BLaER1 (cell line): ENCODE measurements at regions not wholly inside any gene's neighbourhood (a gene's known extent, or its start where the extent isn't known, plus 50 kb on each side); places are given as distances from the start of the nearest gene placed in this dataset.

ENCODE experiments used
- H3K27ac ChIP-seq: shearing (Covaris generic); formaldehyde crosslinking; 2 replicates; pipeline ENCODE4 v1.8.1; 2022
- H3K27me3 ChIP-seq: shearing (Covaris generic); formaldehyde crosslinking; 2 replicates; pipeline ENCODE4 v1.8.1; 2022
- H3K36me3 ChIP-seq: shearing (Covaris generic); formaldehyde crosslinking; 2 replicates; pipeline ENCODE4 v1.8.1; 2022
- H3K4me1 ChIP-seq: shearing (Covaris generic); formaldehyde crosslinking; 2 replicates; pipeline ENCODE4 v1.8.1; 2022
- H3K4me2 ChIP-seq: shearing (Covaris generic); formaldehyde crosslinking; 2 replicates; pipeline ENCODE4 v1.8.1; 2022
- H3K4me3 ChIP-seq: shearing (Covaris generic); formaldehyde crosslinking; 2 replicates; pipeline ENCODE4 v1.8.1; 2022
- H3K9ac ChIP-seq: shearing (Covaris generic); formaldehyde crosslinking; 2 replicates; pipeline ENCODE4 v1.8.1; 2022
- H3K9me3 ChIP-seq: shearing (Covaris generic); formaldehyde crosslinking; 2 replicates; pipeline ENCODE4 v1.8.1; 2022
- H4K20me1 ChIP-seq: shearing (Covaris generic); formaldehyde crosslinking; 2 replicates; pipeline ENCODE4 v1.8.1; 2022
- Cebpa-rat ChIP-seq: shearing (Covaris generic); IDR thresholded peaks from 2 replicates; pipeline ENCODE4 v1.8.1; 2022

GRCh38 chr3:42037318-42037945 is 53.7 kb upstream of the TRAK1 start:
- Histone ChIP-seq H3K4me1 (peaks cover 75% of the 10 kb centered on the region), H4K20me1 (peaks cover 99% of the 10 kb centered on the region), H3K9ac (no peak overlapping the region), H3K4me2 (0 out of 2 replicates have a peak overlapping the region, but pooled peaks have one; percentile 13), H3K36me3 (peaks cover 47% of the 10 kb centered on the region), H3K27ac (no peak overlapping the region), H3K27me3 (no peaks in the 10 kb centered on the region), H3K9me3 (no peaks in the 10 kb centered on the region), H3K4me3 (no peak overlapping the region)
- TF ChIP-seq Cebpa-rat = no peak

DNA sequence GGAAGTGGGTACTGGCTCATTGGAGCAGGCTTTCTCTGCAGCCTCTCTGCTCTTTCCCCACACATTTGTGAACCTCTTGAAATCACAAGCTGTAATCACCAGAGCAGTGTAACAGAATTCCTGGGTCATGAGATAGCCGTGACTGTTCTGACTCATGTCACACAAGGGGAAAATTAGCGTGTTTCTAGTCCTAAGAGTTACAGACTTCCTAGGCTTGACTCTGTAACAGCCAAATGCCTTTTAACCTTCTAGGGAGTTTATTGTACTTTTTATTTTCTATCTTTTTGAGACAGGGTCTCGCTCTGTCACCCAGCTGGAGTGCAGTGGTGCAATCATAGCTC is 54.7 kb upstream of the TRAK1 start:
- Histone ChIP-seq H4K20me1 (peaks cover 99% of the 10 kb centered on the region), H3K4me1 (peaks cover 68% of the 10 kb centered on the region), H3K4me2 (peak overlapping the region; percentile 48), H3K27ac (peak overlapping the region; percentile 20; the same call in 1 of the 2 replicates), H3K36me3 (peaks cover 47% of the 10 kb centered on the region), H3K9ac (no peak overlapping the region; the same call in 1 of the 2 replicates), H3K4me3 (no peak overlapping the region), H3K27me3 (no peaks in the 10 kb centered on the region), H3K9me3 (no peaks in the 10 kb centered on the region)
- TF ChIP-seq Cebpa-rat = no peak

- Histone ChIP-seq H3K27me3 (no peaks in the 10 kb centered on the region), H3K4me1 (peaks cover 68% of the 10 kb centered on the region), H3K4me3 (no peak overlapping the region), H3K9me3 (no peaks in the 10 kb centered on the region), H3K9ac (peak overlapping the region; percentile 61; the same call in 1 of the 2 replicates), H4K20me1 (peaks cover 100% of the 10 kb centered on the region), H3K27ac (peak overlapping the region; percentile 20), H3K36me3 (peaks cover 47% of the 10 kb centered on the region), H3K4me2 (peak overlapping the region; percentile 48)
- TF ChIP-seq Cebpa-rat = no peak
Observed at GRCh38 chr3:42035816-42036482, 55.2 kb upstream of the TRAK1 start.

- Histone ChIP-seq H3K9ac (no peak overlapping the region), H3K9me3 (no peaks in the 10 kb centered on the region), H3K4me3 (no peak overlapping the region), H3K4me2 (peak overlapping the region; percentile 48), H4K20me1 (peaks cover 98% of the 10 kb centered on the region), H3K36me3 (peaks cover 47% of the 10 kb centered on the region), H3K4me1 (peaks cover 59% of the 10 kb centered on the region), H3K27ac (0 out of 2 replicates have a peak overlapping the region, but pooled peaks have one; percentile 35), H3K27me3 (no peaks in the 10 kb centered on the region)
- TF ChIP-seq Cebpa-rat = no peak
Observed at GRCh38 chr3:42035007-42035406, 56.1 kb upstream of the TRAK1 start.

DNA sequence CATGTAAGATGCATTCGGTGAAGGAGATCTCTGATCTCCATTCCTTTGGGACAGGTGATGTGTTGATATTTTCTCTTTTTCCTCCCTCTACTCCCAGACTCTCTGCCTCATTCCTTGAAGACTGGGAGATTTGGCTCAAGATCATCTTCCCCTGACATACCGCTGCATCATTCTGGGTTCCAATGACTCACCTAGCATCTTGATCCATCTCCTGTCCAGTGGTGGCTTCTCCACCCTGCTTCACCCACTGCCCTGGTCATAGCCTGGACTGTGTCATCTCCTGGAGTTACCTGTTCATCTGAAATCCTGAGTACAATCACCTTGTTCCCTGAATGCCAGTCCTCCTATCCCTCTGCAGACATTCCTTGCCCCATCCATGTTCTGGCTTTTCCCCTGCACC is 57.4 kb upstream of the TRAK1 start:
- Histone ChIP-seq H3K27me3 (no peaks in the 10 kb centered on the region), H3K4me1 (peaks cover 46% of the 10 kb centered on the region), H3K9ac (no peak overlapping the region), H3K9me3 (no peaks in the 10 kb centered on the region), H3K4me3 (no peak overlapping the region), H3K36me3 (peaks cover 53% of the 10 kb centered on the region), H4K20me1 (peaks cover 98% of the 10 kb centered on the region), H3K4me2 (no peak overlapping the region), H3K27ac (no peak overlapping the region)
- no peak for TF ChIP-seq Cebpa-rat

DNA sequence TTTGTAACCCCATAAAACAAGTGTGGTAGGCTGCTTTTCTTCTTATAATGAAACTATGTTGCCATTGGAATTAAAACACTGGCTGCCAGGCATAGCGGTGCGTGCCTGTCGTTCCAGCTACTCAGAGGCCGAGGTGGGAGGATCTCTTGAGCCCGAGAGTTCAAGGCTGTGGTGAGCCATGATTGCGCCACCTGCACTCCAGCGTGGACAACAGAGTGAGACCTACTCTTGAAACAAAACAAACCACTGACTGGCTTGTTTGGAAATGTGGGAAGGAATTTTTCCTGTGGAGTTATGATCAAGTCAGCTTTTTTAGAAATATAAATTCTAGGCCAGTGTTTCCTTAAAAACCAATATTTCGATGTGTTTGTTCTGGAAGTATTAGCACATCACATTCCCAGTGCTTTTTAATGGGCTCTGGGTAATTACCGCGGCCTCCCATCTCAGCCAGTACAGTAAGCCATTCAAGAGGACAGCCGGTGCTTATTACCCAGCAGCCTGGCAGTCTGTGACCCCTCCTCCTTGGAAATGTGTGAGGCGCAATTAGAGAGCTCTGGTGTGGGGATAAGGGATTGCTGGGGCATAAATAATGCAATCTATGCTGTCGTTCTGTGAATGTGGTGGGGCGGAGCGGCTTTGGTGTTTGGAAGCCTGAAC is 58.3 kb upstream of the TRAK1 start:
- H3K4me1 ChIP-seq = peaks cover 53% of the 10 kb centered on the region
- H3K4me2 ChIP-seq = no peak overlapping the region
- peaks cover 98% of the 10 kb centered on the region for H4K20me1 ChIP-seq
- no peak overlapping the region for H3K4me3 ChIP-seq
- no peak overlapping the region for H3K9ac ChIP-seq
- H3K27ac ChIP-seq = no peak overlapping the region
- H3K9me3 ChIP-seq = no peaks in the 10 kb centered on the region; the same call in 1 of the 2 replicates
- H3K36me3 ChIP-seq = peaks cover 46% of the 10 kb centered on the region
- no peak for TF ChIP-seq Cebpa-rat
- H3K27me3 ChIP-seq = no peaks in the 10 kb centered on the region

DNA sequence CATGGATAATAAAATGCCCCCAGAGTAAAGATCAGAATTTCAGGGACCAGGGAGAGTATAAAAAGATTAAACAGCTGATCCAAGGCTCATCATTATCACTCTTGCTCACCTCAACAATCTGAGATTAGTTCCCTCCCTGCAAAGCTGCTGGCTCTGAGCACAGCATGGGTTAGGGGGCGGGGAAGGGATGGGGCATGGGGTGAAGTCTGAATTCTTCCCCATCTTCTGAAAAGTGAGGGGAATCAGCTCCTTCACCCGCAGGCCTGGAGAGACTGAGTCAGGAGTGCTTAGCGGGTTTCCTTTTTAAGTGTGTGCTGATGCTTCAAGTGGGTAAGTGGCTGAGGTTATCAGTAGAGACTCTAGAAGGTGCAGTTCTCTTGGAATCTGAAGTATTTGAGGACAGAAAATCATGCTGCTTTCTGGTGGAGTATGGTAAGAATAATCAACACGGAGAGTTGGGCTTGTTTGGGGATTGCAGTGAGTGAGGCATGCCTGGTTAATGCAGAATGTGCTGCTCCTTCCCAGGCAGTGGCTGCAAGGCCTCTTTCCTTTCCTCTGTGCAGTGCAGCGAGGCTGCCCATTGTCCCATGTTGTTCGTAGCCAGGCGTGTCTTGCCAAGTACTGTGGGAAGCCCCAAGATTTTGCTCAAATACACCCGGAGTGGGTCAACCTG is 59.2 kb upstream of the TRAK1 start:
- no peaks in the 10 kb centered on the region for H3K27me3 ChIP-seq
- no peak overlapping the region for H3K4me2 ChIP-seq
- no peak for TF ChIP-seq Cebpa-rat
- H3K27ac ChIP-seq = 0 out of 2 replicates have a peak overlapping the region, but pooled peaks have one; percentile 22
- H3K9me3 ChIP-seq = no peaks in the 10 kb centered on the region; the same call in 1 of the 2 replicates
- H3K36me3 ChIP-seq = peaks cover 40% of the 10 kb centered on the region
- H3K4me1 ChIP-seq = peaks cover 53% of the 10 kb centered on the region
- H4K20me1 ChIP-seq = peaks cover 94% of the 10 kb centered on the region
- H3K9ac ChIP-seq = no peak overlapping the region
- H3K4me3 ChIP-seq = no peak overlapping the region

- no peak overlapping the region for H3K4me3 ChIP-seq
- peaks cover 14% of the 10 kb centered on the region for H3K36me3 ChIP-seq
- no peak overlapping the region for H3K9ac ChIP-seq
- no peaks in the 10 kb centered on the region; the same call in 1 of the 2 replicates for H3K9me3 ChIP-seq
- no peak overlapping the region for H3K27ac ChIP-seq
- peaks cover 92% of the 10 kb centered on the region for H4K20me1 ChIP-seq
- no peak overlapping the region for H3K4me2 ChIP-seq
- H3K4me1 ChIP-seq = peaks cover 55% of the 10 kb centered on the region
- H3K27me3 ChIP-seq = no peaks in the 10 kb centered on the region
- TF ChIP-seq Cebpa-rat = no peak
Observed at GRCh38 chr3:42028474-42028873, 62.7 kb upstream of the TRAK1 start.

GRCh38 chr3:42027571-42027970 is 63.6 kb upstream of the TRAK1 start:
- Histone ChIP-seq H3K4me1 (peaks cover 64% of the 10 kb centered on the region), H3K36me3 (peaks cover 9% of the 10 kb centered on the region), H3K4me3 (no peak overlapping the region), H3K27me3 (no peaks in the 10 kb centered on the region), H3K9me3 (no peaks in the 10 kb centered on the region; the same call in 1 of the 2 replicates), H4K20me1 (peaks cover 92% of the 10 kb centered on the region), H3K9ac (no peak overlapping the region), H3K27ac (no peak overlapping the region), H3K4me2 (no peak overlapping the region)
- no peak for TF ChIP-seq Cebpa-rat
